HCT116 (cell line): ENCODE measurements at regions not wholly inside any gene's neighbourhood (a gene's known extent, or its start where the extent isn't known, plus 50 kb on each side); places are given as distances from the start of the nearest gene placed in this dataset.

Experiments used
- ATAC-seq: fragments of 200-7000 bp; cut with Tn5 transposase; 2 replicates; pipeline ENCODE4 v1.9.1; 2020; ENCODE audit warnings: mild to moderate bottlenecking, moderate library complexity
- BruUV-seq: library from RNA; stranded (reverse); fragments of 400-500 nt; replicated peaks from 2 replicates; lab custom pipeline; 2021; lab: Mats Ljungman, UMichigan
- CTCF ChIA-PET: fragments of 300-600 bp; sonication (Branson Sonifier 250); formaldehyde crosslinking; loops from one replicate; lab custom pipeline; 2021; ENCODE audit warnings: antibody characterized with exemption; lab: Charles Lee
- POLR2A ChIA-PET: fragments of 300-600, 350-600 bp; sonication (Branson Sonifier 250); formaldehyde crosslinking; loops from one replicate; lab custom pipeline; 2021; ENCODE audit warnings: antibody characterized with exemption; lab: Charles Lee
- RAD21 ChIA-PET, 2 experiments: fragments of 300-600 bp; sonication (Branson Sonifier 250); formaldehyde crosslinking; loops; one replicate each; lab custom pipeline; 2023; ENCODE audit warnings: low total read pairs in 2 of 2; ENCODE audit not compliant: uncharacterized antibody in 2 of 2, unreplicated experiment in 2 of 2, low non-redundant PET in 1 of 2; lab: Charles Lee
- DNase-seq: peaks from one replicate; pipeline ENCODE4 v3.0.0-alpha.2; 2010; ENCODE audit warnings: low read depth, low spot score
- H2AFZ ChIP-seq: fragments of 200-600 bp; shearing (Covaris generic), sonication (generic); 2 replicates; pipeline ENCODE4 v1.6.1; 2017; ENCODE audit warnings: low read depth, mixed run types, mixed read lengths, antibody characterized with exemption, low read length; ENCODE audit not compliant: poor library complexity, severe bottlenecking
- H3K27ac ChIP-seq: 2 replicates; pipeline ENCODE4 v1.5.1; 2012; ENCODE audit warnings: low read depth, low read length
- H3K27me3 ChIP-seq: fragments of 200-600 bp; sonication (generic); 2 replicates; pipeline ENCODE4 v1.6.1; 2016; ENCODE audit warnings: mixed run types, low read length, mixed read lengths; ENCODE audit not compliant: insufficient read depth
- H3K36me3 ChIP-seq, 2 experiments: fragments of 200-500 bp in 1 of 2; fragments of 200-600 bp in 1 of 2; sonication (Bioruptor generic) in 1 of 2; sonication (generic) in 1 of 2; 2 replicates each; pipeline versions ENCODE4 v1.5.1 to v1.6.1; 2014 to 2016; ENCODE audit warnings: low read length in 2 of 2, inconsistent platforms in 1 of 2, mixed read lengths in 1 of 2, mixed run types in 1 of 2; ENCODE audit not compliant: insufficient read depth in 2 of 2, control insufficient read depth in 1 of 2
- H3K4me1 ChIP-seq, 2 experiments: fragments of 200-600 bp in 1 of 2; sonication (generic) in 1 of 2; 2 replicates each; pipeline versions ENCODE4 v1.5.1 to v1.6.1; 2012 to 2017; ENCODE audit warnings: low read length in 2 of 2, inconsistent platforms in 1 of 2, mild to moderate bottlenecking in 1 of 2, mixed read lengths in 1 of 2, mixed run types in 1 of 2, moderate library complexity in 1 of 2; ENCODE audit not compliant: insufficient read depth in 2 of 2, control insufficient read depth in 1 of 2
- H3K4me2 ChIP-seq: fragments of 200-600 bp; sonication (generic); 2 replicates; pipeline ENCODE4 v1.6.1; 2017; ENCODE audit warnings: mixed run types, low read length, mixed read lengths
- H3K4me3 ChIP-seq, 2 experiments: fragments of 200-600 bp in 1 of 2; sonication (generic) in 1 of 2; replicated peaks in 1 of 2; 2 replicates each; pipeline ENCODE4 v1.5.1; 2011 to 2016; ENCODE audit warnings: low read length in 2 of 2, control low read depth in 1 of 2, low read depth in 1 of 2, mild to moderate bottlenecking in 1 of 2, mixed read lengths in 1 of 2, mixed run types in 1 of 2
- H3K79me2 ChIP-seq: fragments of 200-600 bp; sonication (generic); 2 replicates; pipeline ENCODE4 v1.6.1; 2017; ENCODE audit warnings: mild to moderate bottlenecking, mixed run types, low read length, moderate library complexity, mixed read lengths; ENCODE audit not compliant: insufficient read depth
- H3K9ac ChIP-seq: fragments of 200-600 bp; sonication (generic); 2 replicates; pipeline ENCODE4 v1.6.1; 2016; ENCODE audit warnings: low read length, mixed read lengths
- H3K9me2 ChIP-seq: fragments of 200-600 bp; sonication (generic), shearing (Covaris generic); 2 replicates; pipeline ENCODE4 v1.6.1; 2017; ENCODE audit warnings: mixed run types, mild to moderate bottlenecking, moderate library complexity; ENCODE audit not compliant: insufficient read depth
- H3K9me3 ChIP-seq, 2 experiments: fragments of 200-500 bp in 1 of 2; fragments of 200-600 bp in 1 of 2; sonication (Bioruptor generic) in 1 of 2; sonication (generic) in 1 of 2; 2 replicates each; pipeline ENCODE4 v1.6.1; 2014 to 2017; ENCODE audit warnings: low read length in 2 of 2, mixed read lengths in 2 of 2, inconsistent platforms in 1 of 2, low read depth in 1 of 2, mild to moderate bottlenecking in 1 of 2, mixed run types in 1 of 2, moderate library complexity in 1 of 2; ENCODE audit not compliant: control insufficient read depth in 1 of 2, insufficient read depth in 1 of 2
- H4K20me1 ChIP-seq: fragments of 200-600 bp; sonication (generic), shearing (Covaris generic); 2 replicates; pipeline ENCODE4 v1.6.1; 2017; ENCODE audit warnings: mixed run types, mild to moderate bottlenecking, moderate library complexity; ENCODE audit not compliant: insufficient read depth
- CBX3 ChIP-seq: IDR thresholded peaks from 2 replicates; pipeline ENCODE4 v1.6.1; 2012; ENCODE audit warnings: low read depth
- EGR1 ChIP-seq: IDR thresholded peaks from 2 replicates; pipeline ENCODE4 v1.6.1; 2012; ENCODE audit warnings: low read depth
- ELF1 ChIP-seq: IDR thresholded peaks from 2 replicates; pipeline ENCODE4 v1.6.1; 2012; ENCODE audit warnings: low read depth, borderline replicate concordance
- EZH2phosphoT487 ChIP-seq: fragments of 200-600 bp; IDR thresholded peaks from 2 replicates; pipeline ENCODE4 v1.6.1; 2018; ENCODE audit warnings: antibody characterized with exemption, borderline replicate concordance
- FOSL1 ChIP-seq: IDR thresholded peaks from 2 replicates; pipeline ENCODE4 v1.6.1; 2012; ENCODE audit warnings: low read depth
- JUND ChIP-seq: IDR thresholded peaks from 2 replicates; pipeline ENCODE4 v1.6.1; 2012
- POLR2AphosphoS5 ChIP-seq: IDR thresholded peaks from 2 replicates; pipeline ENCODE4 v1.6.1; 2011; ENCODE audit warnings: mild to moderate bottlenecking, low read depth, low read length, moderate library complexity
- REST ChIP-seq: IDR thresholded peaks from 2 replicates; pipeline ENCODE4 v1.6.1; 2012; ENCODE audit warnings: low read depth
- SIN3A ChIP-seq: IDR thresholded peaks from 2 replicates; pipeline ENCODE4 v1.6.1; 2012; ENCODE audit warnings: low read depth
- SRF ChIP-seq: IDR thresholded peaks from 2 replicates; pipeline ENCODE4 v1.6.1; 2012; ENCODE audit warnings: low read depth
- TCF7L2 ChIP-seq: IDR thresholded peaks from 2 replicates; pipeline ENCODE4 v1.7.0; 2011; ENCODE audit warnings: borderline replicate concordance, inconsistent platforms; ENCODE audit not compliant: insufficient read depth, insufficient read length; ENCODE audit errors: extremely low read depth
- YY1 ChIP-seq: IDR thresholded peaks from 2 replicates; pipeline ENCODE4 v1.6.1; 2011; ENCODE audit warnings: low read length, low read depth, moderate library complexity, mild to moderate bottlenecking; ENCODE audit not compliant: insufficient replicate concordance; ENCODE audit errors: extremely low read depth
- ZFX ChIP-seq: fragments of 450-650 bp; IDR thresholded peaks from 2 replicates; pipeline ENCODE4 v1.6.1; 2017
- ZNF274 ChIP-seq: fragments of 200-500 bp; sonication (Bioruptor generic); IDR thresholded peaks from 2 replicates; pipeline ENCODE4 v1.6.1; 2014; ENCODE audit warnings: mild to moderate bottlenecking, low read depth, low read length, inconsistent platforms
- intact Hi-C: fragments of 100-400 bp; cut with micrococcal nuclease; formaldehyde crosslinking; loops from 2 replicates; pipeline ENCODE4 v1.10.0; 2022
- TF ChIP-seq, protein P1 (sequence below): IDR thresholded peaks from 2 replicates; pipeline ENCODE4 v1.6.1; 2012
- TF ChIP-seq, protein P2 (sequence below): IDR thresholded peaks from 2 replicates; pipeline ENCODE4 v1.6.1; 2011; ENCODE audit warnings: mild to moderate bottlenecking, low read length, moderate library complexity; ENCODE audit not compliant: insufficient replicate concordance; ENCODE audit errors: extremely low read depth

GRCh38 chr13:50306156-50306555, 290.9 kb downstream of the KCNRG start:
- no peak for DNase-seq
- Histone ChIP-seq H3K27ac (no peak overlapping the region), H3K79me2 (no peaks in the 10 kb centered on the region), H4K20me1 (0 out of 2 replicates have a peak, but pooled peaks cover 5% of the 10 kb centered on the region), H3K9me2 (peaks cover 3% of the 10 kb centered on the region; the same call in 1 of the 2 replicates), H3K36me3 (no peaks in the 10 kb centered on the region), H3K4me1 (no peaks in the 10 kb centered on the region), H3K27me3 (no peaks in the 10 kb centered on the region), H3K9me3 (no peaks in the 10 kb centered on the region), H2AFZ (no peak overlapping the region), H3K4me3 (no peak overlapping the region), H3K9ac (no peak overlapping the region), H3K4me2 (no peak overlapping the region)
- BruUV-seq = no TSS peak
- ChIA-PET CTCF (no interaction called here), RAD21 (no interaction called here), POLR2A (no interaction called here)
- intact Hi-C loops = no loop called here
- no peak for ATAC-seq
- TF ChIP-seq, protein P1, sequence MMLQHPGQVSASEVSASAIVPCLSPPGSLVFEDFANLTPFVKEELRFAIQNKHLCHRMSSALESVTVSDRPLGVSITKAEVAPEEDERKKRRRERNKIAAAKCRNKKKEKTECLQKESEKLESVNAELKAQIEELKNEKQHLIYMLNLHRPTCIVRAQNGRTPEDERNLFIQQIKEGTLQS = no peak
- TF ChIP-seq EGR1 = no peak
- TF ChIP-seq TCF7L2 = no peak
- TF ChIP-seq SRF = no peak
- TF ChIP-seq CBX3 = no peak
- TF ChIP-seq, protein P2, sequence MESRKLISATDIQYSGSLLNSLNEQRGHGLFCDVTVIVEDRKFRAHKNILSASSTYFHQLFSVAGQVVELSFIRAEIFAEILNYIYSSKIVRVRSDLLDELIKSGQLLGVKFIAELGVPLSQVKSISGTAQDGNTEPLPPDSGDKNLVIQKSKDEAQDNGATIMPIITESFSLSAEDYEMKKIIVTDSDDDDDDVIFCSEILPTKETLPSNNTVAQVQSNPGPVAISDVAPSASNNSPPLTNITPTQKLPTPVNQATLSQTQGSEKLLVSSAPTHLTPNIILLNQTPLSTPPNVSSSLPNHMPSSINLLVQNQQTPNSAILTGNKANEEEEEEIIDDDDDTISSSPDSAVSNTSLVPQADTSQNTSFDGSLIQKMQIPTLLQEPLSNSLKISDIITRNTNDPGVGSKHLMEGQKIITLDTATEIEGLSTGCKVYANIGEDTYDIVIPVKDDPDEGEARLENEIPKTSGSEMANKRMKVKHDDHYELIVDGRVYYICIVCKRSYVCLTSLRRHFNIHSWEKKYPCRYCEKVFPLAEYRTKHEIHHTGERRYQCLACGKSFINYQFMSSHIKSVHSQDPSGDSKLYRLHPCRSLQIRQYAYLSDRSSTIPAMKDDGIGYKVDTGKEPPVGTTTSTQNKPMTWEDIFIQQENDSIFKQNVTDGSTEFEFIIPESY = no peak
- no peak for TF ChIP-seq REST
- TF ChIP-seq YY1 = no peak
- TF ChIP-seq JUND = no peak
- no peak for TF ChIP-seq EZH2phosphoT487
- no peak for TF ChIP-seq ELF1
- TF ChIP-seq FOSL1 = no peak
- TF ChIP-seq ZNF274 = no peak
- no peak for TF ChIP-seq ZFX
- no peak for TF ChIP-seq SIN3A
- TF ChIP-seq POLR2AphosphoS5 = no peak
